H4 (cell line): ENCODE measurements at regions not wholly inside any gene's neighbourhood (a gene's known extent, or its start where the extent isn't known, plus 50 kb on each side); places are given as distances from the start of the nearest gene placed in this dataset.

Source experiments
- DNase-seq: peaks from one replicate; pipeline ENCODE4 v3.0.0-alpha.2; 2015; ENCODE audit warnings: low spot score

GRCh38 chr6:139825935-139826374 lies 451.5 kb upstream of the CITED2 start:
- no peak for DNase-seq

GRCh38 chr6:139824864-139825263 lies 450.4 kb upstream of the CITED2 start:
- DNase-seq, result no peak

GRCh38 chr6:139823808-139824126 lies 449.3 kb upstream of the CITED2 start:
- no peak for DNase-seq

- no peak for DNase-seq
Observed at GRCh38 chr6:139823099-139823807, 448.8 kb upstream of the CITED2 start.

GRCh38 chr6:139821676-139822223 lies 447.3 kb upstream of the CITED2 start:
- DNase-seq, result no peak

- no peak for DNase-seq
Observed at GRCh38 chr6:139820210-139820609, 445.8 kb upstream of the CITED2 start.

GRCh38 chr6:139819776-139820175 lies 445.3 kb upstream of the CITED2 start:
- DNase-seq, result no peak

GRCh38 chr6:139812939-139813338 lies 438.5 kb upstream of the CITED2 start:
- DNase-seq, result no peak

GRCh38 chr6:139801571-139802321 lies 427.3 kb upstream of the CITED2 start:
- DNase-seq, result no peak

GRCh38 chr6:139800837-139801236 lies 426.4 kb upstream of the CITED2 start:
- no peak for DNase-seq

- no peak for DNase-seq
Observed at GRCh38 chr6:139790527-139790926, 416.1 kb upstream of the CITED2 start.

- DNase-seq, result no peak
Observed at GRCh38 chr6:139784222-139784769, 409.8 kb upstream of the CITED2 start.

- no peak for DNase-seq
Observed at GRCh38 chr6:139779988-139780774, 405.7 kb upstream of the CITED2 start.

GRCh38 chr6:139778688-139779087 lies 404.2 kb upstream of the CITED2 start:
- no peak for DNase-seq

GRCh38 chr6:139778106-139778505 lies 403.7 kb upstream of the CITED2 start:
- DNase-seq, result no peak

- DNase-seq, result no peak
Observed at GRCh38 chr6:139777202-139777970, 402.9 kb upstream of the CITED2 start.

GRCh38 chr6:139776041-139776440 lies 401.6 kb upstream of the CITED2 start:
- no peak for DNase-seq

- no peak for DNase-seq
Observed at GRCh38 chr6:139768196-139768595, 393.7 kb upstream of the CITED2 start.

GRCh38 chr6:139766796-139767195 lies 392.3 kb upstream of the CITED2 start:
- no peak for DNase-seq

GRCh38 chr6:139765825-139766285 lies 391.4 kb upstream of the CITED2 start:
- no peak for DNase-seq

GRCh38 chr6:139764498-139764986 lies 390.1 kb upstream of the CITED2 start:
- peak; percentile 64 for DNase-seq
